IMR-90 (cell line): ENCODE measurements at regions not wholly inside any gene's neighbourhood (a gene's known extent, or its start where the extent isn't known, plus 50 kb on each side); places are given as distances from the start of the nearest gene placed in this dataset.

ENCODE experiments used
- CEBPB ChIP-seq: IDR thresholded peaks from 2 replicates; pipeline ENCODE4 v1.6.1; 2012; ENCODE audit warnings: low read depth, low read length, improper control_type of control experiment
- CTCF ChIP-seq: conservative IDR thresholded peaks from 2 replicates; pipeline ENCODE4 v1.5.1; 2012; ENCODE audit warnings: mild to moderate bottlenecking, low read depth, low read length, improper control_type of control experiment
- MXI1 ChIP-seq: IDR thresholded peaks from 2 replicates; pipeline ENCODE4 v1.6.1; 2012; ENCODE audit warnings: low read depth, mild to moderate bottlenecking, low read length, moderate library complexity, borderline replicate concordance
- RAD21 ChIP-seq: IDR thresholded peaks from 2 replicates; pipeline ENCODE4 v1.6.1; 2012; ENCODE audit warnings: low read length, improper control_type of control experiment
- RCOR1 ChIP-seq: IDR thresholded peaks from 2 replicates; pipeline ENCODE4 v1.6.1; 2012; ENCODE audit warnings: mild to moderate bottlenecking, low read length, improper control_type of control experiment; ENCODE audit not compliant: insufficient replicate concordance

GRCh38 chr5:29309359-29309758, 1884.1 kb upstream of the CDH6 start:
- TF ChIP-seq CTCF (no peak), RCOR1 (no peak), RAD21 (no peak), MXI1 (no peak), CEBPB (no peak)
